Erythroblast (primary cell): ENCODE measurements at regions not wholly inside any gene's neighbourhood (a gene's known extent, or its start where the extent isn't known, plus 50 kb on each side); places are given as distances from the start of the nearest gene placed in this dataset.

Experiments used
- GATA1 ChIP-seq: IDR thresholded peaks from 2 replicates; pipeline ENCODE4 v1.6.1; 2011; ENCODE audit warnings: low read depth, mild to moderate bottlenecking, control low read depth, low read length, moderate library complexity
- POLR2A ChIP-seq: IDR thresholded peaks from 2 replicates; pipeline ENCODE4 v1.6.1; 2011; ENCODE audit warnings: mild to moderate bottlenecking, low read length

GRCh38 chrX:69236641-69237040, 71.4 kb upstream of the PJA1 start:
- TF ChIP-seq POLR2A: no peak
- TF ChIP-seq GATA1: no peak
